ENCODE measurements at regions not wholly inside any gene's neighbourhood (a gene's known extent, or its start where the extent isn't known, plus 50 kb on each side); places are given as distances from the start of the nearest gene placed in this dataset.
"Not testable (repeated sequence)": the region's sequence is repeated elsewhere in the genome, so short reads cannot be mapped to it uniquely, and the experiment has no call there.

- H3K36me3 ChIP-seq = no peaks in the 10 kb centered on the region
- TF ChIP-seq CTCF (IDR thresholded peaks at IDR 0.05) (no peak), POLR2A (IDR thresholded peaks at IDR 0.05) (no peak)
- no peak for DNase-seq
Observed at GRCh38 chr14:25350021-25350420, 300.1 kb upstream of the STXBP6 start.

GRCh38 chr14:25349269-25349668, 299.3 kb upstream of the STXBP6 start:
- no peak for DNase-seq
- intact Hi-C loops (cut with DNase I) = no loop called here
- H3K4me3 ChIP-seq = no peak overlapping the region
- H3K4me1 ChIP-seq = no peaks in the 10 kb centered on the region
- H3K27ac ChIP-seq = no peak overlapping the region
- WGBS, 2 donors = 50 to 59% methylated on average over 1 of the region's 1 CpG
- no peaks in the 10 kb centered on the region for H3K27me3 ChIP-seq
- TF ChIP-seq POLR2A (IDR thresholded peaks at IDR 0.05) (no peak), CTCF (IDR thresholded peaks at IDR 0.05) (no peak)
- peaks cover 0 to 5% (median 0%) of the 10 kb centered on the region in 3 donors for H3K9me3 ChIP-seq
- no peaks in the 10 kb centered on the region for H3K36me3 ChIP-seq

More at GRCh38 chr14:25350021-25350420, 300.1 kb upstream of the STXBP6 start:
- H3K4me1 ChIP-seq = no peaks in the 10 kb centered on the region
- WGBS, 2 donors = 69 to 81% methylated on average over 3 of the region's 3 CpGs
- no peaks in the 10 kb centered on the region for H3K9me3 ChIP-seq
- intact Hi-C loops (cut with DNase I) = no loop called here
- H3K27ac ChIP-seq = no peak overlapping the region
- H3K4me3 ChIP-seq = no peak overlapping the region
- no peaks in the 10 kb centered on the region for H3K27me3 ChIP-seq

GRCh38 chr14:25340882-25341281, 290.9 kb upstream of the STXBP6 start:
- Histone ChIP-seq H3K36me3 (no peaks in the 10 kb centered on the region), H3K27ac (no peak overlapping the region), H3K4me1 (no peaks in the 10 kb centered on the region), H3K9me3 (peaks cover 0 to 23% (median 3%) of the 10 kb centered on the region in 3 donors), H3K27me3 (no peaks in the 10 kb centered on the region), H3K4me3 (no peak overlapping the region)
- no peak for DNase-seq
- intact Hi-C loops (cut with DNase I) = no loop called here
- TF ChIP-seq POLR2A (IDR thresholded peaks at IDR 0.05) (no peak), CTCF (IDR thresholded peaks at IDR 0.05) (no peak)
- WGBS, 2 donors = 83 to 100% methylated on average over 1 of the region's 1 CpG

- H3K9me3 ChIP-seq = no peaks in the 10 kb centered on the region
- H3K4me3 ChIP-seq = no peak overlapping the region
- H3K27me3 ChIP-seq = no peaks in the 10 kb centered on the region
- TF ChIP-seq CTCF (IDR thresholded peaks at IDR 0.05) (no peak), POLR2A (IDR thresholded peaks at IDR 0.05) (no peak)
- H3K36me3 ChIP-seq = no peaks in the 10 kb centered on the region
- H3K27ac ChIP-seq = no peak overlapping the region
- no peak for DNase-seq
- WGBS, 2 donors = 13 to 50% methylated on average over 1 of the region's 1 CpG
- intact Hi-C loops (cut with DNase I) = no loop called here
- no peaks in the 10 kb centered on the region for H3K4me1 ChIP-seq
Observed at GRCh38 chr14:25322784-25323183, 272.8 kb upstream of the STXBP6 start.

GRCh38 chr14:25316007-25316406, 266.1 kb upstream of the STXBP6 start:
- H3K4me1 ChIP-seq; H3K36me3 ChIP-seq; H3K9me3 ChIP-seq; H3K27me3 ChIP-seq; H3K27ac ChIP-seq; DNase-seq; H3K4me3 ChIP-seq; intact Hi-C loops (cut with DNase I): not testable (repeated sequence)
- 55 to 75% methylated on average over 4 to 5 of the region's 6 CpGs for WGBS, 2 donors

GRCh38 chr14:25308244-25308643, 258.3 kb upstream of the STXBP6 start:
- 50% methylated on average over 1 of the region's 3 CpGs; no CpG with 5 or more reads in 1 of the 2 donors for WGBS, 2 donors
- no peaks in the 10 kb centered on the region for H3K36me3 ChIP-seq
- no peaks in the 10 kb centered on the region for H3K27me3 ChIP-seq
- DNase-seq = no peak
- TF ChIP-seq POLR2A (IDR thresholded peaks at IDR 0.05) (no peak), CTCF (IDR thresholded peaks at IDR 0.05) (no peak)
- no peak overlapping the region for H3K27ac ChIP-seq
- intact Hi-C loops (cut with DNase I) = no loop called here
- H3K4me1 ChIP-seq = no peaks in the 10 kb centered on the region
- no peak overlapping the region for H3K4me3 ChIP-seq
- H3K9me3 ChIP-seq = no peaks in the 10 kb centered on the region
